Right ventricle myocardium superior (tissue), 1 donor: ENCODE measurements at regions not wholly inside any gene's neighbourhood (a gene's known extent, or its start where the extent isn't known, plus 50 kb on each side); places are given as distances from the start of the nearest gene placed in this dataset.
"Not testable (repeated sequence)": the region's sequence is repeated elsewhere in the genome, so short reads cannot be mapped to it uniquely, and the experiment has no call there.

ENCODE experiments used
- ATAC-seq: fragments of 200-7000 bp; cut with Tn5 transposase; one replicate; pipeline ENCODE4 v1.9.1; 2020; ENCODE audit warnings: mild to moderate bottlenecking; ENCODE audit not compliant: poor library complexity
- DNase-seq: peaks from one replicate; pipeline ENCODE4 v3.0.0-alpha.2; 2020
- intact Hi-C: fragments of 100-400 bp; cut with DNase I; formaldehyde crosslinking; loops from one replicate; pipeline ENCODE4 v1.11.2; 2022
- donor health status: DM: no; HTN: yes; CAD: no; lungs with severe emphysema.

GRCh38 chr13:95386370-95386769 lies 85.1 kb upstream of the ABCC4 start:
- no peak for ATAC-seq
- intact Hi-C loops: no loop called here

GRCh38 chr13:95387733-95388207 lies 86.5 kb upstream of the ABCC4 start:
- ATAC-seq (peak; percentile 81), DNase-seq (no peak)
- intact Hi-C loops: no loop called here

More at GRCh38 chr13:95386370-95386769, 85.1 kb upstream of the ABCC4 start:
- no peak for DNase-seq

GRCh38 chr13:95388420-95389079 lies 87.3 kb upstream of the ABCC4 start:
- intact Hi-C loops: no loop called here
- ATAC-seq: no peak

GRCh38 chr13:95391362-95391761 lies 90.1 kb upstream of the ABCC4 start:
- DNase-seq (no peak), ATAC-seq (peak; percentile 73)
- intact Hi-C loops: no loop called here

More at GRCh38 chr13:95388420-95389079, 87.3 kb upstream of the ABCC4 start:
- no peak for DNase-seq

- no peak for DNase-seq
- ATAC-seq: no peak
- intact Hi-C loops: no loop called here
Measured at GRCh38 chr13:95391785-95392184, 90.5 kb upstream of the ABCC4 start.

- no peak for DNase-seq
Measured at GRCh38 chr13:95392597-95392996, 91.3 kb upstream of the ABCC4 start.

GRCh38 chr13:95403349-95404140 lies 102.3 kb upstream of the ABCC4 start:
- peak; percentile 42 for ATAC-seq
- intact Hi-C loops: loop anchor here (2.0 kb wide), 1 partner anchor 215 kb away; no protein-coding TSS in a partner anchor

More at GRCh38 chr13:95392597-95392996, 91.3 kb upstream of the ABCC4 start:
- no peak for ATAC-seq
- intact Hi-C loops: no loop called here

GRCh38 chr13:95404141-95404882 lies 103.1 kb upstream of the ABCC4 start:
- intact Hi-C loops: loop anchor here (2.0 kb wide), 1 partner anchor 216 kb away; no protein-coding TSS in a partner anchor
- DNase-seq: peak; percentile 89
- peak; percentile 97 for ATAC-seq

More at GRCh38 chr13:95403349-95404140, 102.3 kb upstream of the ABCC4 start:
- no peak for DNase-seq

GRCh38 chr13:95406176-95406575 lies 104.9 kb upstream of the ABCC4 start:
- intact Hi-C loops: no loop called here
- no peak for DNase-seq
- no peak for ATAC-seq

- intact Hi-C loops: no loop called here
- ATAC-seq: no peak
Measured at GRCh38 chr13:95411428-95412040, 110.3 kb upstream of the ABCC4 start.

GRCh38 chr13:95418946-95419345 lies 117.7 kb upstream of the ABCC4 start:
- no peak for DNase-seq
- intact Hi-C loops: no loop called here
- ATAC-seq: no peak

More at GRCh38 chr13:95411428-95412040, 110.3 kb upstream of the ABCC4 start:
- DNase-seq: no peak

GRCh38 chr13:95420501-95420900 lies 119.2 kb upstream of the ABCC4 start:
- DNase-seq (no peak), ATAC-seq (no peak)
- intact Hi-C loops: no loop called here

GRCh38 chr13:95426631-95427030 lies 125.4 kb upstream of the ABCC4 start:
- ATAC-seq (no peak), DNase-seq (no peak)
- intact Hi-C loops: no loop called here

GRCh38 chr13:95430525-95430924 lies 122.0 kb upstream of the CLDN10 start:
- ATAC-seq, intact Hi-C loops, DNase-seq: not testable (repeated sequence)

- intact Hi-C loops: no loop called here
- no peak for DNase-seq
- ATAC-seq: no peak
Measured at GRCh38 chr13:95432141-95432540, 120.4 kb upstream of the CLDN10 start.

- DNase-seq (no peak), ATAC-seq (no peak)
- intact Hi-C loops: no loop called here
Measured at GRCh38 chr13:95433537-95433936, 119.0 kb upstream of the CLDN10 start.

- DNase-seq: no peak
- intact Hi-C loops: no loop called here
- no peak for ATAC-seq
Measured at GRCh38 chr13:95434111-95434510, 118.4 kb upstream of the CLDN10 start.

- intact Hi-C loops: no loop called here
- DNase-seq (no peak), ATAC-seq (no peak)
Measured at GRCh38 chr13:95437561-95437960, 115.0 kb upstream of the CLDN10 start.

- ATAC-seq: peak; percentile 57
- intact Hi-C loops: no loop called here
- DNase-seq: no peak
Measured at GRCh38 chr13:95438297-95438696, 114.2 kb upstream of the CLDN10 start.
